GM12864 (cell line): ENCODE measurements at regions not wholly inside any gene's neighbourhood (a gene's known extent, or its start where the extent isn't known, plus 50 kb on each side); places are given as distances from the start of the nearest gene placed in this dataset.

ENCODE experiments used
- DNase-seq: peaks from one replicate; pipeline ENCODE4 v3.0.0-alpha.2; 2011; ENCODE audit warnings: low read depth
- H3K4me3 ChIP-seq: 2 replicates; pipeline ENCODE4 v1.5.1; 2011; ENCODE audit warnings: mild to moderate bottlenecking, low read depth, low read length, control low read depth
- CTCF ChIP-seq: IDR thresholded peaks from 2 replicates; pipeline ENCODE4 v1.5.1; 2011; ENCODE audit warnings: low read depth, mild to moderate bottlenecking, moderate library complexity, low read length, control low read depth, inconsistent platforms; ENCODE audit errors: missing control alignments

GRCh38 chr12:72082986-72083820 lies 144.6 kb downstream of the TPH2 start:
- no peak overlapping the region for H3K4me3 ChIP-seq
- TF ChIP-seq CTCF = no peak
- DNase-seq = no peak

- no peak for DNase-seq
- no peak for TF ChIP-seq CTCF
- no peak overlapping the region for H3K4me3 ChIP-seq
Measured at GRCh38 chr12:72084061-72084460, 145.4 kb downstream of the TPH2 start.

- H3K4me3 ChIP-seq = no peak overlapping the region
- DNase-seq = no peak
- TF ChIP-seq CTCF = no peak
Measured at GRCh38 chr12:72084880-72085279, 146.2 kb downstream of the TPH2 start.

GRCh38 chr12:72089678-72090077 lies 151.0 kb downstream of the TPH2 start:
- no peak for TF ChIP-seq CTCF
- H3K4me3 ChIP-seq = no peak overlapping the region
- DNase-seq = no peak

- H3K4me3 ChIP-seq = no peak overlapping the region
- no peak for TF ChIP-seq CTCF
- no peak for DNase-seq
Measured at GRCh38 chr12:72093424-72093823, 154.8 kb downstream of the TPH2 start.

- no peak for DNase-seq
- TF ChIP-seq CTCF = no peak
- H3K4me3 ChIP-seq = no peak overlapping the region
Measured at GRCh38 chr12:72093930-72094329, 155.3 kb downstream of the TPH2 start.

- no peak overlapping the region for H3K4me3 ChIP-seq
- DNase-seq = no peak
- TF ChIP-seq CTCF = no peak
Measured at GRCh38 chr12:72094490-72094889, 155.8 kb downstream of the TPH2 start.
